ENCODE measurements at regions not wholly inside any gene's neighbourhood (a gene's known extent, or its start where the extent isn't known, plus 50 kb on each side); places are given as distances from the start of the nearest gene placed in this dataset.

GRCh38 chr10:44320756-44321155, 64.1 kb downstream of the CXCL12 start:
- ChIA-PET CTCF (interaction anchor here (1.9 kb wide), 1 partner anchor 10 kb away, joined by 7 read pairs; no protein-coding TSS in a partner anchor), POLR2A (no interaction called here)
- peaks cover 10% of the 10 kb centered on the region for H3K27me3 ChIP-seq (ENCODE audit: control insufficient read depth, insufficient read depth, low read length)
- H3K9me3 ChIP-seq (ENCODE audit: control insufficient read depth, insufficient read depth, low read length) = peaks cover 4% of the 10 kb centered on the region; the same call in 1 of the 2 replicates
- TF ChIP-seq CTCF (IDR thresholded peaks at IDR 0.05; ENCODE audit: low read depth, low read length) = no peak
- no peak overlapping the region for H3K4me3 ChIP-seq (ENCODE audit: low read depth, low read length)
- no peak for DNase-seq (ENCODE audit: low read depth, low spot score)
- H3K27ac ChIP-seq (ENCODE audit: low read depth, low read length) = no peak overlapping the region

- POLR2A ChIA-PET = no interaction called here
- CTCF ChIA-PET = interaction anchor here (1.3 kb wide), 1 partner anchor 547 kb away, joined by 4 read pairs; no protein-coding TSS in a partner anchor
Observed at GRCh38 chr10:44317856-44318255, 67.0 kb downstream of the CXCL12 start.

GRCh38 chr10:44316922-44317215, 68.0 kb downstream of the CXCL12 start:
- POLR2A ChIA-PET = no interaction called here
- no peak for TF ChIP-seq CTCF (IDR thresholded peaks at IDR 0.05; ENCODE audit: low read depth, low read length)
- Histone ChIP-seq H3K27ac (ENCODE audit: low read depth, low read length) (no peak overlapping the region), H3K27me3 (ENCODE audit: control insufficient read depth, insufficient read depth, low read length) (peaks cover 2% of the 10 kb centered on the region), H3K9me3 (ENCODE audit: control insufficient read depth, insufficient read depth, low read length) (peaks cover 4% of the 10 kb centered on the region; the same call in 1 of the 2 replicates), H3K4me3 (ENCODE audit: low read depth, low read length) (no peak overlapping the region)
- DNase-seq (ENCODE audit: low read depth, low spot score) = no peak
- CTCF ChIA-PET = interaction anchor here (1.3 kb wide), 1 partner anchor 548 kb away, joined by 4 read pairs; no protein-coding TSS in a partner anchor

More at GRCh38 chr10:44317856-44318255, 67.0 kb downstream of the CXCL12 start:
- no peak overlapping the region for H3K27ac ChIP-seq (ENCODE audit: low read depth, low read length)
- peaks cover 4% of the 10 kb centered on the region; the same call in 1 of the 2 replicates for H3K9me3 ChIP-seq (ENCODE audit: control insufficient read depth, insufficient read depth, low read length)
- H3K4me3 ChIP-seq (ENCODE audit: low read depth, low read length) = no peak overlapping the region
- no peak for DNase-seq (ENCODE audit: low read depth, low spot score)
- H3K27me3 ChIP-seq (ENCODE audit: control insufficient read depth, insufficient read depth, low read length) = peaks cover 2% of the 10 kb centered on the region
- no peak for TF ChIP-seq CTCF (IDR thresholded peaks at IDR 0.05; ENCODE audit: low read depth, low read length)

- CTCF ChIA-PET = interaction anchor here (1.3 kb wide), 1 partner anchor 549 kb away, joined by 4 read pairs; no protein-coding TSS in a partner anchor
- DNase-seq (ENCODE audit: low read depth, low spot score) = no peak
- Histone ChIP-seq H3K4me3 (ENCODE audit: low read depth, low read length) (no peak overlapping the region), H3K27me3 (ENCODE audit: control insufficient read depth, insufficient read depth, low read length) (peaks cover 2% of the 10 kb centered on the region), H3K9me3 (ENCODE audit: control insufficient read depth, insufficient read depth, low read length) (peaks cover 4% of the 10 kb centered on the region; the same call in 1 of the 2 replicates), H3K27ac (ENCODE audit: low read depth, low read length) (no peak overlapping the region)
- POLR2A ChIA-PET = no interaction called here
- TF ChIP-seq CTCF (IDR thresholded peaks at IDR 0.05; ENCODE audit: low read depth, low read length) = no peak
Observed at GRCh38 chr10:44316187-44316921, 68.5 kb downstream of the CXCL12 start.

- peaks cover 2% of the 10 kb centered on the region for H3K27me3 ChIP-seq (ENCODE audit: control insufficient read depth, insufficient read depth, low read length)
- POLR2A ChIA-PET = no interaction called here
- TF ChIP-seq CTCF (IDR thresholded peaks at IDR 0.05; ENCODE audit: low read depth, low read length) = no peak
Observed at GRCh38 chr10:44314802-44315460, 70.0 kb downstream of the CXCL12 start.

More at GRCh38 chr10:44314802-44315460, 70.0 kb downstream of the CXCL12 start:
- CTCF ChIA-PET = interaction anchor here (0.6 to 1.0 kb wide), 2 partner anchors 123 to 544 kb away, joined by 3 read pairs; no protein-coding TSS in a partner anchor
- Histone ChIP-seq H3K4me3 (ENCODE audit: low read depth, low read length) (no peak overlapping the region), H3K9me3 (ENCODE audit: control insufficient read depth, insufficient read depth, low read length) (peaks cover 4% of the 10 kb centered on the region; the same call in 1 of the 2 replicates), H3K27ac (ENCODE audit: low read depth, low read length) (no peak overlapping the region)
- DNase-seq (ENCODE audit: low read depth, low spot score) = no peak
